Panc1 (cell line): ENCODE measurements at regions not wholly inside any gene's neighbourhood (a gene's known extent, or its start where the extent isn't known, plus 50 kb on each side); places are given as distances from the start of the nearest gene placed in this dataset.

ENCODE experiments used
- ATAC-seq: fragments of 200-7000 bp; cut with Tn5 transposase; 2 replicates; pipeline ENCODE4 v1.9.1; 2020; ENCODE audit warnings: mild to moderate bottlenecking, moderate library complexity
- BruUV-seq: library from RNA; stranded (reverse); fragments of 400-500 nt; replicated peaks from 2 replicates; lab custom pipeline; 2021; lab: Mats Ljungman, UMichigan
- CTCF ChIA-PET: fragments of 300-600 bp; sonication (Branson Sonifier 250); formaldehyde crosslinking; loops from one replicate; lab custom pipeline; 2022; ENCODE audit warnings: antibody characterized with exemption; lab: Charles Lee
- POLR2A ChIA-PET: fragments of 300-600 bp; sonication (Branson Sonifier 250); formaldehyde crosslinking; loops from one replicate; lab custom pipeline; 2022; ENCODE audit warnings: antibody characterized with exemption; lab: Charles Lee
- DNase-seq: peaks from one replicate; pipeline ENCODE4 v3.0.0-alpha.2; 2010; ENCODE audit warnings: low read depth, low spot score
- H3K27ac ChIP-seq: 2 replicates; pipeline ENCODE4 v1.5.1; 2011; ENCODE audit warnings: mild to moderate bottlenecking, low read length, inconsistent platforms
- H3K27me3 ChIP-seq: fragments of 200-500 bp; sonication (Bioruptor generic); 2 replicates; pipeline ENCODE4 v1.6.0; 2014; ENCODE audit warnings: low read length, inconsistent platforms; ENCODE audit not compliant: control insufficient read depth, insufficient read depth
- H3K36me3 ChIP-seq: fragments of 200-500 bp; sonication (Bioruptor generic); 2 replicates; pipeline ENCODE4 v1.5.1; 2014; ENCODE audit warnings: inconsistent platforms, mild to moderate bottlenecking, low read length, moderate library complexity; ENCODE audit not compliant: control insufficient read depth, insufficient read depth
- H3K4me1 ChIP-seq: 2 replicates; pipeline ENCODE4 v1.5.1; 2011; ENCODE audit warnings: inconsistent platforms, mild to moderate bottlenecking, low read length, moderate library complexity; ENCODE audit not compliant: control insufficient read depth, insufficient read depth
- H3K4me3 ChIP-seq, 2 experiments: 2 replicates each; pipeline ENCODE4 v1.5.1; 2011 to 2012; ENCODE audit warnings: low read depth in 2 of 2, low read length in 2 of 2, mild to moderate bottlenecking in 2 of 2, inconsistent platforms in 1 of 2, moderate library complexity in 1 of 2
- H3K9me3 ChIP-seq: fragments of 200-500 bp; sonication (Bioruptor generic); 2 replicates; pipeline ENCODE4 v1.5.1; 2014; ENCODE audit warnings: low read depth, mild to moderate bottlenecking, inconsistent platforms, low read length, moderate library complexity; ENCODE audit not compliant: control insufficient read depth, insufficient read depth
- POLR2AphosphoS5 ChIP-seq: IDR thresholded peaks from 2 replicates; pipeline ENCODE4 v1.6.1; 2012; ENCODE audit warnings: mild to moderate bottlenecking, low read depth, low read length, moderate library complexity
- SIN3A ChIP-seq: IDR thresholded peaks from 2 replicates; pipeline ENCODE4 v1.6.1; 2012; ENCODE audit warnings: low read depth, mild to moderate bottlenecking, low read length, moderate library complexity, borderline replicate concordance; ENCODE audit not compliant: insufficient read depth
- TCF7L2 ChIP-seq: IDR thresholded peaks from 2 replicates; pipeline ENCODE4 v1.6.1; 2011; ENCODE audit warnings: mild to moderate bottlenecking, low read depth, low read length, inconsistent platforms
- in situ Hi-C: cut with HindIII; loops from 2 replicates; pipeline ENCODE4 v1.10.0; 2016; ENCODE audit warnings: low sequenced_read_pairs, low pct_unique_long_range_greater_than_20kb
- intact Hi-C: fragments of 100-400 bp; cut with micrococcal nuclease; formaldehyde crosslinking; loops from one replicate; pipeline ENCODE4 v1.10.0; 2022; ENCODE audit not compliant: unreplicated experiment
- TF ChIP-seq, protein P1 (sequence below): fragments of 450-650 bp; IDR thresholded peaks from 2 replicates; pipeline ENCODE4 v1.5.1; 2017; ENCODE audit warnings: mild to moderate bottlenecking
- TF ChIP-seq, protein P2 (sequence below), 2 experiments: IDR thresholded peaks; 2 replicates each; pipeline ENCODE4 v1.6.1; 2011 to 2012; ENCODE audit warnings: low read depth in 2 of 2, control low read depth in 1 of 2, low read length in 1 of 2, mild to moderate bottlenecking in 1 of 2, moderate library complexity in 1 of 2; ENCODE audit not compliant: insufficient read depth in 1 of 2

DNA sequence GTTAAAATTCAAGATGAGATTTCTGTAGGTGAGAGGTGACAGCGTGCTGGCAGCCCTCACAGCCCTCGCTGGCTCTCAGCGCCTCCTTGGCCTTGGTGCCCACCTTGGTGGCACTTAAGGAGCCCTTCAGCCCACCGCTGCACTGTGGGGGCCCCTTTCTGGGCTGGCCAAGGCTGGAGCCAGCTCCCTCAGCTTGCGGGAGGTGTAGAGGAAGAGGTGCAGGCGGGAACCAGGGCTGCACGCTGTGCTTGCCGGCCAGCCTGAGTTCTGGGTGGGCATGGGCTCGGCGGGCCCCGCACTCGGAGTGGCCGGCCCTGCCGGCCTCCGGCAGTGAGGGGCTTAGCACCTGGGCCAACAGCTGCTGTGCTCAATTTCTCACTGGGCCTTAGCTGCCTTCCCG lies 320.0 kb upstream of the VWC2 start:
- in situ Hi-C loops = no loop called here
- CTCF ChIA-PET = no interaction called here

DNA sequence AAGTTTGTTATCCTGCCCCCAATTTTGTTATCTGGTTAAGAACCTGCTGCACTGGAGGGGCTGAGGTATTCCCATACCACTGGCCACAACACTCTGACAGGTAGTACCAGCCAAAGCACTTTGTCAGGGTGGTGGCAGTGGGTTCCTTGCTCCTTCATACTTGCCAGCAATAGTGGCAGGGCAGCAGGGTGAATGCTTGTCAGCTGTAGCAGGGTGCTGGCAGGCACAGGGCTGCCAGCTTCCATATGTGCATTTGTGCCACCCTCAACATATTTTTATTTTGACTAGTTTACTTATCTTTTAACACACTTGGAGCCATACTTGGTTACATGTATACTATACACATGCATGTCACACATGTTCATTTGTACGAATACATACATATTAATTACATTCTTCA lies 294.0 kb upstream of the VWC2 start:
- ChIA-PET POLR2A (no interaction called here), CTCF (no interaction called here)
- H3K36me3 ChIP-seq = no peaks in the 10 kb centered on the region
- intact Hi-C loops (no loop called here), in situ Hi-C loops (no loop called here)
- ATAC-seq (no peak), DNase-seq (no peak)
- no peaks in the 10 kb centered on the region for H3K4me1 ChIP-seq
- no peak overlapping the region for H3K27ac ChIP-seq
- H3K9me3 ChIP-seq = no peaks in the 10 kb centered on the region
- no TSS peak for BruUV-seq
- TF ChIP-seq TCF7L2 (no peak), POLR2AphosphoS5 (no peak), SIN3A (no peak)
- TF ChIP-seq, protein P1, sequence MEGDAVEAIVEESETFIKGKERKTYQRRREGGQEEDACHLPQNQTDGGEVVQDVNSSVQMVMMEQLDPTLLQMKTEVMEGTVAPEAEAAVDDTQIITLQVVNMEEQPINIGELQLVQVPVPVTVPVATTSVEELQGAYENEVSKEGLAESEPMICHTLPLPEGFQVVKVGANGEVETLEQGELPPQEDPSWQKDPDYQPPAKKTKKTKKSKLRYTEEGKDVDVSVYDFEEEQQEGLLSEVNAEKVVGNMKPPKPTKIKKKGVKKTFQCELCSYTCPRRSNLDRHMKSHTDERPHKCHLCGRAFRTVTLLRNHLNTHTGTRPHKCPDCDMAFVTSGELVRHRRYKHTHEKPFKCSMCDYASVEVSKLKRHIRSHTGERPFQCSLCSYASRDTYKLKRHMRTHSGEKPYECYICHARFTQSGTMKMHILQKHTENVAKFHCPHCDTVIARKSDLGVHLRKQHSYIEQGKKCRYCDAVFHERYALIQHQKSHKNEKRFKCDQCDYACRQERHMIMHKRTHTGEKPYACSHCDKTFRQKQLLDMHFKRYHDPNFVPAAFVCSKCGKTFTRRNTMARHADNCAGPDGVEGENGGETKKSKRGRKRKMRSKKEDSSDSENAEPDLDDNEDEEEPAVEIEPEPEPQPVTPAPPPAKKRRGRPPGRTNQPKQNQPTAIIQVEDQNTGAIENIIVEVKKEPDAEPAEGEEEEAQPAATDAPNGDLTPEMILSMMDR = no peak
- TF ChIP-seq, protein P2, sequence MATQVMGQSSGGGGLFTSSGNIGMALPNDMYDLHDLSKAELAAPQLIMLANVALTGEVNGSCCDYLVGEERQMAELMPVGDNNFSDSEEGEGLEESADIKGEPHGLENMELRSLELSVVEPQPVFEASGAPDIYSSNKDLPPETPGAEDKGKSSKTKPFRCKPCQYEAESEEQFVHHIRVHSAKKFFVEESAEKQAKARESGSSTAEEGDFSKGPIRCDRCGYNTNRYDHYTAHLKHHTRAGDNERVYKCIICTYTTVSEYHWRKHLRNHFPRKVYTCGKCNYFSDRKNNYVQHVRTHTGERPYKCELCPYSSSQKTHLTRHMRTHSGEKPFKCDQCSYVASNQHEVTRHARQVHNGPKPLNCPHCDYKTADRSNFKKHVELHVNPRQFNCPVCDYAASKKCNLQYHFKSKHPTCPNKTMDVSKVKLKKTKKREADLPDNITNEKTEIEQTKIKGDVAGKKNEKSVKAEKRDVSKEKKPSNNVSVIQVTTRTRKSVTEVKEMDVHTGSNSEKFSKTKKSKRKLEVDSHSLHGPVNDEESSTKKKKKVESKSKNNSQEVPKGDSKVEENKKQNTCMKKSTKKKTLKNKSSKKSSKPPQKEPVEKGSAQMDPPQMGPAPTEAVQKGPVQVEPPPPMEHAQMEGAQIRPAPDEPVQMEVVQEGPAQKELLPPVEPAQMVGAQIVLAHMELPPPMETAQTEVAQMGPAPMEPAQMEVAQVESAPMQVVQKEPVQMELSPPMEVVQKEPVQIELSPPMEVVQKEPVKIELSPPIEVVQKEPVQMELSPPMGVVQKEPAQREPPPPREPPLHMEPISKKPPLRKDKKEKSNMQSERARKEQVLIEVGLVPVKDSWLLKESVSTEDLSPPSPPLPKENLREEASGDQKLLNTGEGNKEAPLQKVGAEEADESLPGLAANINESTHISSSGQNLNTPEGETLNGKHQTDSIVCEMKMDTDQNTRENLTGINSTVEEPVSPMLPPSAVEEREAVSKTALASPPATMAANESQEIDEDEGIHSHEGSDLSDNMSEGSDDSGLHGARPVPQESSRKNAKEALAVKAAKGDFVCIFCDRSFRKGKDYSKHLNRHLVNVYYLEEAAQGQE (IDR thresholded peaks at IDR 0.05; ENCODE audit: insufficient read depth in 1 of 2, low read depth in 2 of 2, low read length in 1 of 2) = no peak
- H3K4me3 ChIP-seq = no peak overlapping the region
- H3K27me3 ChIP-seq = no peaks in the 10 kb centered on the region

More for the DNA sequence above, 320.0 kb upstream of the VWC2 start:
- H3K36me3 ChIP-seq = no peaks in the 10 kb centered on the region
- POLR2A ChIA-PET = no interaction called here
- no peak overlapping the region for H3K27ac ChIP-seq
- intact Hi-C loops = no loop called here
- DNase-seq (no peak), ATAC-seq (no peak)
- H3K4me1 ChIP-seq = no peaks in the 10 kb centered on the region
- BruUV-seq = no TSS peak
- no peaks in the 10 kb centered on the region; the same call in none of the 2 replicates for H3K9me3 ChIP-seq
- H3K27me3 ChIP-seq = no peaks in the 10 kb centered on the region
- no peak overlapping the region for H3K4me3 ChIP-seq
- TF ChIP-seq SIN3A (no peak), POLR2AphosphoS5 (no peak), TCF7L2 (no peak)
- TF ChIP-seq, protein P2 (IDR thresholded peaks at IDR 0.05; ENCODE audit: insufficient read depth in 1 of 2, low read depth in 2 of 2, low read length in 1 of 2) = no peak
- TF ChIP-seq, protein P1 = no peak
